K562 (cell line): ENCODE measurements at regions not wholly inside any gene's neighbourhood (a gene's known extent, or its start where the extent isn't known, plus 50 kb on each side); places are given as distances from the start of the nearest gene placed in this dataset.

Experiments
- ATAC-seq: fragments of 200-7000 bp; cut with Tn5 transposase; 3 replicates; pipeline ENCODE4 v1.9.1; 2020; ENCODE audit warnings: moderate library complexity
- BruUV-seq: library from RNA; stranded (reverse); fragments of 400-500 nt; replicated peaks from 2 replicates; lab custom pipeline; 2021; lab: Mats Ljungman, UMichigan
- CTCF ChIA-PET: fragments of 300-600 bp; formaldehyde crosslinking; extraction: SDS; loops from one replicate; lab custom pipeline; 2021; ENCODE audit warnings: low intra/inter-chr PET ratio; lab: Yijun Ruan, JAX
- POLR2A ChIA-PET: fragments of 300-600, 350-650 bp; sonication (Branson Sonifier 250); formaldehyde crosslinking; extraction: SDS; loops from one replicate; lab custom pipeline; 2021; ENCODE audit warnings: antibody characterized with exemption, inconsistent platforms; lab: Yijun Ruan, JAX
- DNase-seq, 4 experiments: peaks; one replicate each; pipeline versions ENCODE4 v3.0.0 to v3.0.0-alpha.2; 2011 to 2018; ENCODE audit warnings: low spot score in 3 of 4, mixed read lengths in 3 of 4; ENCODE audit errors: extremely low read depth in 1 of 4
- FAIRE-seq: peaks from 2 replicates; lab custom pipeline; 2011; peaks lifted over from hg19 to GRCh38; lab: Jason Lieb, UNC
- H2AFZ ChIP-seq: 2 replicates; pipeline ENCODE4 v1.6.0; 2011; ENCODE audit warnings: low read depth, low read length, control low read depth, inconsistent platforms
- H3K27ac ChIP-seq: fragments of 200-600 bp; 3 replicates; pipeline ENCODE4 v1.8.0; 2011; ENCODE audit warnings: low read depth, mild to moderate bottlenecking, control low read depth, inconsistent platforms, low read length, moderate library complexity, mixed read lengths; ENCODE audit errors: extremely low read depth
- H3K27me3 ChIP-seq, 2 experiments: fragments of 300-600 bp in 1 of 2; 2 replicates in 1 of 2; 3 replicates in 1 of 2; pipeline versions ENCODE4 v1.6.0 to v1.8.0; 2011; ENCODE audit warnings: inconsistent platforms in 2 of 2, low read length in 2 of 2, mild to moderate bottlenecking in 1 of 2, mixed read lengths in 1 of 2, moderate library complexity in 1 of 2; ENCODE audit not compliant: control insufficient read depth in 2 of 2, insufficient read depth in 2 of 2
- H3K36me3 ChIP-seq: fragments of 300-600 bp; 3 replicates; pipeline ENCODE4 v1.8.0; 2011; ENCODE audit warnings: mild to moderate bottlenecking, low read length, inconsistent platforms; ENCODE audit not compliant: control insufficient read depth, insufficient read depth
- H3K4me1 ChIP-seq, 2 experiments: fragments of 200-600 bp in 1 of 2; replicated peaks in 1 of 2; 2 replicates in 1 of 2; 3 replicates in 1 of 2; pipeline versions ENCODE4 v1.5.1 to v1.8.0; 2011; ENCODE audit warnings: inconsistent platforms in 2 of 2, low read length in 2 of 2, mild to moderate bottlenecking in 1 of 2, mixed read lengths in 1 of 2, moderate library complexity in 1 of 2; ENCODE audit not compliant: control insufficient read depth in 2 of 2, insufficient read depth in 2 of 2
- H3K4me2 ChIP-seq: 2 replicates; pipeline ENCODE4 v1.6.1; 2011; ENCODE audit warnings: low read length, control low read depth, inconsistent platforms, mixed read lengths; ENCODE audit not compliant: insufficient read depth
- H3K4me3 ChIP-seq: fragments of 200-600 bp; sonication (generic), shearing (Covaris generic); 2 replicates; pipeline ENCODE4 v1.5.1; 2016; ENCODE audit warnings: control low read depth, inconsistent platforms
- H3K79me2 ChIP-seq: fragments of 200-600 bp; 3 replicates; pipeline ENCODE4 v1.8.0; 2011; ENCODE audit warnings: low read length, inconsistent platforms; ENCODE audit not compliant: control insufficient read depth, insufficient read depth
- H3K9ac ChIP-seq, 2 experiments: 2 replicates each; pipeline versions ENCODE4 v1.6.0 to v1.6.1; 2011; ENCODE audit warnings: low read depth in 2 of 2, low read length in 2 of 2, control low read depth in 1 of 2, inconsistent platforms in 1 of 2, mild to moderate bottlenecking in 1 of 2, mixed read lengths in 1 of 2; ENCODE audit not compliant: insufficient read depth in 1 of 2
- H3K9me1 ChIP-seq: one replicate; pipeline ENCODE4 v1.6.0; 2011; ENCODE audit warnings: inconsistent platforms, mild to moderate bottlenecking, low read length, moderate library complexity; ENCODE audit not compliant: control insufficient read depth, insufficient read depth
- H3K9me3 ChIP-seq: replicated peaks from 2 replicates; pipeline ENCODE4 v1.5.1; 2011; ENCODE audit warnings: low read depth, low read length, inconsistent platforms; ENCODE audit not compliant: control insufficient read depth, insufficient read depth
- H4K20me1 ChIP-seq: replicated peaks from 2 replicates; pipeline ENCODE4 v1.6.1; 2011; ENCODE audit warnings: low read length, inconsistent platforms, mixed read lengths; ENCODE audit not compliant: control insufficient read depth, insufficient read depth
- HMG20A ChIP-seq: fragments of 450-650 bp; formaldehyde crosslinking; conservative IDR thresholded peaks from 2 replicates; pipeline ENCODE4 v1.4.0; 2020; ENCODE audit warnings: mild to moderate bottlenecking, mixed read lengths
- TCF3 ChIP-seq: sonication (generic); formaldehyde crosslinking; IDR thresholded peaks from 2 replicates; pipeline ENCODE4 v1.4.0; 2020; ENCODE audit warnings: mild to moderate bottlenecking, missing genetic modification reagents
- ZNF24 ChIP-seq: fragments of 450-650 bp; IDR thresholded peaks from 2 replicates; pipeline ENCODE4 v1.6.1; 2016
- WGBS: fragments of 100-300 bp; shearing (Covaris generic); methylation state at CpG from one replicate; pipeline ENCODE4 v1.1.6; 2016; ENCODE audit warnings: low coverage, mixed read lengths; ENCODE audit not compliant: insufficient coverage; ENCODE audit errors: missing lambda C conversion rate; 5-methylcytosine and 5-hydroxymethylcytosine counted together
- in situ Hi-C: fragments of 300-500 bp; cut with MboI; formaldehyde crosslinking; loops from 4 replicates; pipeline ENCODE4 v1.15.0; 2018; ENCODE audit warnings: inconsistent platforms, mixed read lengths
- intact Hi-C: fragments of 100-400 bp; cut with micrococcal nuclease; formaldehyde crosslinking; loops from 2 replicates; pipeline ENCODE4 v1.14.2; 2022
- TF ChIP-seq, protein P1 (sequence below): sonication (generic); formaldehyde crosslinking; IDR thresholded peaks from 2 replicates; pipeline ENCODE4 v1.8.0; 2023; ENCODE audit warnings: mild to moderate bottlenecking, missing genetic modification reagents

DNA sequence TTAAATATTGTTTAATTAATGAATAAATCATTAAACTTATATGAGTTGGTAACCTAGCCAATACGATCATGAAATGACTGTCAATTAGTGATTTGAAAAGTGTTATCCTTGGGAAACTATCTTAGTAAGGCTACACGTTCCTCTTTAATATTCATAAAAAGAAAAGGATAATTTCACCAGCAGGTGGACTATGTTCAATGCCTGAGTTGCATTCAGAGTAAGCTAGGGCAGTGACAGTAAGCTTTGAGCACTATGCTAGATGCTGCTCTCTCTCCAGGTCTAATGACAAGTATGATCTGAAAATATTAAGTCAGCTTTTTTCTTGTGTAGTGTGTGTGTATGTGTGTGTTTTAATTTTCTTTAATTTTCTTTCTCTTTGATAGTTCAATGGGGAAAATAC is 486.3 kb upstream of the PCDH15 start:
- no peak for ATAC-seq
- H3K36me3 ChIP-seq, result no peaks in the 10 kb centered on the region
- in situ Hi-C loops, result no loop called here
- no peak overlapping the region for H3K4me3 ChIP-seq
- TF ChIP-seq ZNF24 (no peak), TCF3 (no peak), HMG20A (CRISPR knock-in tag) (no peak)
- TF ChIP-seq, protein P1, sequence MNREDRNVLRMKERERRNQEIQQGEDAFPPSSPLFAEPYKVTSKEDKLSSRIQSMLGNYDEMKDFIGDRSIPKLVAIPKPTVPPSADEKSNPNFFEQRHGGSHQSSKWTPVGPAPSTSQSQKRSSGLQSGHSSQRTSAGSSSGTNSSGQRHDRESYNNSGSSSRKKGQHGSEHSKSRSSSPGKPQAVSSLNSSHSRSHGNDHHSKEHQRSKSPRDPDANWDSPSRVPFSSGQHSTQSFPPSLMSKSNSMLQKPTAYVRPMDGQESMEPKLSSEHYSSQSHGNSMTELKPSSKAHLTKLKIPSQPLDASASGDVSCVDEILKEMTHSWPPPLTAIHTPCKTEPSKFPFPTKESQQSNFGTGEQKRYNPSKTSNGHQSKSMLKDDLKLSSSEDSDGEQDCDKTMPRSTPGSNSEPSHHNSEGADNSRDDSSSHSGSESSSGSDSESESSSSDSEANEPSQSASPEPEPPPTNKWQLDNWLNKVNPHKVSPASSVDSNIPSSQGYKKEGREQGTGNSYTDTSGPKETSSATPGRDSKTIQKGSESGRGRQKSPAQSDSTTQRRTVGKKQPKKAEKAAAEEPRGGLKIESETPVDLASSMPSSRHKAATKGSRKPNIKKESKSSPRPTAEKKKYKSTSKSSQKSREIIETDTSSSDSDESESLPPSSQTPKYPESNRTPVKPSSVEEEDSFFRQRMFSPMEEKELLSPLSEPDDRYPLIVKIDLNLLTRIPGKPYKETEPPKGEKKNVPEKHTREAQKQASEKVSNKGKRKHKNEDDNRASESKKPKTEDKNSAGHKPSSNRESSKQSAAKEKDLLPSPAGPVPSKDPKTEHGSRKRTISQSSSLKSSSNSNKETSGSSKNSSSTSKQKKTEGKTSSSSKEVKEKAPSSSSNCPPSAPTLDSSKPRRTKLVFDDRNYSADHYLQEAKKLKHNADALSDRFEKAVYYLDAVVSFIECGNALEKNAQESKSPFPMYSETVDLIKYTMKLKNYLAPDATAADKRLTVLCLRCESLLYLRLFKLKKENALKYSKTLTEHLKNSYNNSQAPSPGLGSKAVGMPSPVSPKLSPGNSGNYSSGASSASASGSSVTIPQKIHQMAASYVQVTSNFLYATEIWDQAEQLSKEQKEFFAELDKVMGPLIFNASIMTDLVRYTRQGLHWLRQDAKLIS (CRISPR knock-in tag), result no peak
- TF ChIP-seq, all 486 proteins: peak for 0
- Histone ChIP-seq H3K79me2 (no peaks in the 10 kb centered on the region), H4K20me1 (no peaks in the 10 kb centered on the region), H3K4me1 (no peaks in the 10 kb centered on the region), H3K27me3 (no peaks in the 10 kb centered on the region), H2AFZ (no peak overlapping the region), H3K27ac (no peak overlapping the region), H3K9me3 (peaks cover 2% of the 10 kb centered on the region; the same call in 1 of the 2 replicates), H3K9me1 (no peaks in the 10 kb centered on the region), H3K9ac (no peak overlapping the region), H3K4me2 (no peak overlapping the region)
- DNase-seq (no peak), FAIRE-seq (no peak)
- 0% methylated on average over 2 of the region's 2 CpGs for WGBS
- ChIA-PET CTCF (no interaction called here), POLR2A (no interaction called here)
- intact Hi-C loops, result no loop called here
- no TSS peak for BruUV-seq
